SK-N-SH (cell line): ENCODE measurements at regions not wholly inside any gene's neighbourhood (a gene's known extent, or its start where the extent isn't known, plus 50 kb on each side); places are given as distances from the start of the nearest gene placed in this dataset.

Source experiments
- CTCF ChIA-PET: fragments of 300-600, 350-600 bp; formaldehyde crosslinking; extraction: SDS; loops from one replicate; lab custom pipeline; 2021; lab: Yijun Ruan, JAX
- POLR2A ChIA-PET: fragments of 350-600 bp; sonication (Branson Sonifier 250); formaldehyde crosslinking; extraction: SDS; loops from one replicate; lab custom pipeline; 2020; ENCODE audit warnings: antibody characterized with exemption, inconsistent platforms; lab: Yijun Ruan, JAX
- DNase-seq: peaks from one replicate; pipeline ENCODE4 v3.0.0; 2012
- H2AFZ ChIP-seq: fragments of 200-600 bp; sonication (generic); 2 replicates; pipeline ENCODE4 v1.8.1; 2016; ENCODE audit warnings: antibody characterized with exemption, mild to moderate bottlenecking, low read depth
- H3F3A ChIP-seq: fragments of 200-600 bp; sonication (generic); replicated peaks from 2 replicates; pipeline ENCODE3; 2016; ENCODE audit warnings: antibody characterized with exemption, mild to moderate bottlenecking; ENCODE audit not compliant: insufficient read depth
- H3K27ac ChIP-seq, 2 experiments: fragments of 200-500 bp in 1 of 2; fragments of 200-600 bp in 1 of 2; sonication (Bioruptor generic) in 1 of 2; sonication (generic), shearing (Covaris generic) in 1 of 2; 2 replicates each; pipeline versions ENCODE4 v1.5.1 to v1.6.1; 2014 to 2016; ENCODE audit warnings: low read depth in 2 of 2, inconsistent platforms in 1 of 2, low read length in 1 of 2, mild to moderate bottlenecking in 1 of 2, mixed read lengths in 1 of 2
- H3K27me3 ChIP-seq: fragments of 200-600 bp; sonication (generic), shearing (Covaris generic); 2 replicates; pipeline ENCODE4 v1.6.1; 2016; ENCODE audit warnings: mixed run types; ENCODE audit not compliant: insufficient read depth
- H3K36me3 ChIP-seq, 2 experiments: fragments of 200-500 bp in 1 of 2; fragments of 200-600 bp in 1 of 2; sonication (Bioruptor generic) in 1 of 2; sonication (generic) in 1 of 2; replicated peaks in 1 of 2; 2 replicates each; pipeline versions ENCODE3 to v1.5.1; 2014 to 2016; ENCODE audit warnings: low read length in 1 of 2, mild to moderate bottlenecking in 1 of 2; ENCODE audit not compliant: insufficient read depth in 2 of 2, control insufficient read depth in 1 of 2
- H3K4me1 ChIP-seq, 2 experiments: fragments of 200-500 bp in 1 of 2; fragments of 200-600 bp in 1 of 2; sonication (Bioruptor generic) in 1 of 2; sonication (generic), shearing (Covaris generic) in 1 of 2; 2 replicates each; pipeline versions ENCODE4 v1.5.1 to v1.6.1; 2014 to 2016; ENCODE audit warnings: low read depth in 1 of 2, low read length in 1 of 2, mixed run types in 1 of 2; ENCODE audit not compliant: insufficient read depth in 2 of 2, control insufficient read depth in 1 of 2
- H3K4me2 ChIP-seq: fragments of 200-600 bp; sonication (generic), shearing (Covaris generic); 2 replicates; pipeline ENCODE4 v1.6.1; 2017; ENCODE audit warnings: mixed run types
- H3K4me3 ChIP-seq, 2 experiments: fragments of 200-500 bp in 1 of 2; fragments of 200-600 bp in 1 of 2; sonication (Bioruptor generic) in 1 of 2; sonication (generic), shearing (Covaris generic) in 1 of 2; 2 replicates each; pipeline versions ENCODE4 v1.5.1 to v1.8.1; 2014 to 2016; ENCODE audit warnings: low read depth in 2 of 2, inconsistent platforms in 1 of 2, low read length in 1 of 2, mild to moderate bottlenecking in 1 of 2, mixed read lengths in 1 of 2, moderate library complexity in 1 of 2
- H3K79me2 ChIP-seq: fragments of 200-600 bp; sonication (generic); 2 replicates; pipeline ENCODE4 v1.8.1; 2017; ENCODE audit warnings: mild to moderate bottlenecking; ENCODE audit not compliant: insufficient read depth
- H3K9ac ChIP-seq: fragments of 200-600 bp; sonication (generic); 2 replicates; pipeline ENCODE4 v1.6.1; 2017; ENCODE audit warnings: mixed run types
- H3K9me2 ChIP-seq: fragments of 200-600 bp; sonication (generic); 2 replicates; pipeline ENCODE4 v1.6.1; 2017; ENCODE audit warnings: mixed run types
- H3K9me3 ChIP-seq: fragments of 200-600 bp; sonication (generic); 2 replicates; pipeline ENCODE4 v1.6.1; 2017; ENCODE audit warnings: mixed run types, mild to moderate bottlenecking, moderate library complexity
- H4K20me1 ChIP-seq: fragments of 200-600 bp; sonication (generic); 2 replicates; pipeline ENCODE4 v1.6.1; 2017; ENCODE audit warnings: mild to moderate bottlenecking, mixed run types; ENCODE audit not compliant: insufficient read depth
- CTCF ChIP-seq: fragments of 200-600 bp; sonication (generic); IDR thresholded peaks from 2 replicates; pipeline ENCODE4 v1.6.1; 2017; ENCODE audit warnings: antibody characterized with exemption, mild to moderate bottlenecking, moderate library complexity
- ELF1 ChIP-seq: IDR thresholded peaks from 2 replicates; pipeline ENCODE4 v1.4.0; 2012
- EP300 ChIP-seq, 2 experiments: IDR thresholded peaks; 2 replicates each; pipeline versions ENCODE4 v1.4.0 to v1.6.1; 2012; ENCODE audit warnings: borderline replicate concordance in 1 of 2, low read depth in 1 of 2, low read length in 1 of 2
- FOSL2 ChIP-seq: IDR thresholded peaks from 2 replicates; pipeline ENCODE4 v1.4.0; 2012; ENCODE audit warnings: low read depth, mild to moderate bottlenecking, moderate library complexity, borderline replicate concordance
- FOXM1 ChIP-seq: IDR thresholded peaks from 2 replicates; pipeline ENCODE4 v1.4.0; 2012; ENCODE audit warnings: low read depth, mild to moderate bottlenecking
- GABPA ChIP-seq: IDR thresholded peaks from 2 replicates; pipeline ENCODE4 v1.4.0; 2012; ENCODE audit warnings: low read depth, mild to moderate bottlenecking
- MAX ChIP-seq: IDR thresholded peaks from 2 replicates; pipeline ENCODE4 v1.4.0; 2012; ENCODE audit warnings: low read depth
- MXI1 ChIP-seq: IDR thresholded peaks from 2 replicates; pipeline ENCODE4 v1.6.1; 2012; ENCODE audit warnings: mild to moderate bottlenecking, low read depth, low read length, improper control_type of control experiment
- NFIC ChIP-seq: IDR thresholded peaks from 2 replicates; pipeline ENCODE4 v1.4.0; 2012; ENCODE audit warnings: borderline replicate concordance
- POLR2AphosphoS5 ChIP-seq: IDR thresholded peaks from 2 replicates; pipeline ENCODE4 v1.6.1; 2012; ENCODE audit warnings: low read depth, low read length
- RCOR1 ChIP-seq: fragments of 150-350 bp; IDR thresholded peaks from 2 replicates; pipeline ENCODE4 v1.6.1; 2017; ENCODE audit warnings: antibody characterized with exemption, low read length
- RFX5 ChIP-seq: IDR thresholded peaks from 2 replicates; pipeline ENCODE4 v1.6.1; 2012; ENCODE audit warnings: mild to moderate bottlenecking, improper control_type of control experiment, low read length
- RXRA ChIP-seq: IDR thresholded peaks from 2 replicates; pipeline ENCODE4 v1.4.0; 2012; ENCODE audit warnings: low read depth, mild to moderate bottlenecking, borderline replicate concordance
- TAF1 ChIP-seq: IDR thresholded peaks from 2 replicates; pipeline ENCODE4 v1.6.1; 2012; ENCODE audit warnings: low read depth, mild to moderate bottlenecking, low read length, moderate library complexity, borderline replicate concordance
- TCF12 ChIP-seq: IDR thresholded peaks from 2 replicates; pipeline ENCODE4 v1.4.0; 2012
- WGBS: methylation state at CpG from one replicate; pipeline ENCODE4 v1.1.6; 2017; ENCODE audit warnings: low lambda C conversion rate; 5-methylcytosine and 5-hydroxymethylcytosine counted together

DNA sequence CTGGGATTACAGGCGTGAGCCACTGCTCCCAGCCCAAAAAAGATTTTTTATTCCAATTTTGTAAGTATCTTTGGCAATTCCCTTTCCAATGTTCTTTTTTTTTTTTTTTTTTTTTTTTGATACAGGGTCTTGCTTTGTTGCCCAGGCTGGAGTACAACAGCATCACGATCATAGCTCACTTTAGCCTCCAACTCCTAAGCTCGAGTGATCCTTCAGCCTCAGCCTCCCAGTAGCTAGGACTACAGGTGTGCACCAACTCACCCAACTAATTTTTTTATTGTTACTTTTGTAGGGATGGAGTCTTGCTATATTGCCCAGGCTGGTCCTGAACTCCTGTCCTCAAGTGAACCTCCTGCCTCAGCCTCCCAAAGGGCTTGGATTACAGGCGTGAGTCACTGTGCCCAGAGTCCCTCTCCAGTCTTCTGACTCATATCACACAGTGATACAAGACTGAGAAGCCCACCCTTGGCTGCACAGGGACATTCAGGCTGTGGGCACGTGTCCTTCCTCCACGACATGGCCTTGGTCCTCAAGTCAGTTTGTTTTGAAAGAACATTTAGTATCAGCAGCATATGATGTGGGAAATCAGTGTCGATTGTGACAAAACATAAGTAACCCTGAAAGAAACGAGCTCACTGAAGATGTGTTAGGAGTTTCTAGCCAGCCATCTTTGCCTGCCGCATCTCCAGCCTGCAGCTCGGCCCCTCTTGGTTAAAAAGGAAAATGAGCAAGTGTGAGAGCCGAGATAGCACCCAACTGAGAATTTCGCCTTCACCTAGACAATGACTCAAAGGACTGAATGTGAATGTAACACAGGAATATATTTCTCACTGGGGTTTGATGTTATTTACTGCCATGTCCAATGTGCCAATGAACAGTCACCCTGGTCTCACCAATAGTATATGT, 175.5 kb downstream of the MN1 start:
- Histone ChIP-seq H3K27me3 (no peaks in the 10 kb centered on the region), H3K79me2 (no peaks in the 10 kb centered on the region), H3K9me3 (no peaks in the 10 kb centered on the region), H3K9ac (no peak overlapping the region), H3K36me3 (no peaks in the 10 kb centered on the region), H3K27ac (no peak overlapping the region), H4K20me1 (no peaks in the 10 kb centered on the region), H3K4me1 (peaks cover 0 to 2% of the 10 kb centered on the region in 2 experiments; a peak in 1 of 4 replicates), H3F3A (no peaks in the 10 kb centered on the region), H3K4me3 (no peak overlapping the region), H2AFZ (no peak overlapping the region), H3K9me2 (no peaks in the 10 kb centered on the region), H3K4me2 (no peak overlapping the region)
- ChIA-PET POLR2A (interaction anchor here (0.6 kb wide), 1 partner anchor 884 kb away, joined by 3 read pairs; no protein-coding TSS in a partner anchor), CTCF (interaction anchor here (1.0 kb wide), 1 partner anchor 42 kb away, joined by 3 read pairs; no protein-coding TSS in a partner anchor)
- TF ChIP-seq MAX (no peak), POLR2AphosphoS5 (no peak), GABPA (no peak), EP300 (IDR thresholded peaks at IDR 0.05; ENCODE audit: borderline replicate concordance in 1 of 2, low read depth in 1 of 2, low read length in 1 of 2) (no peak), NFIC (no peak), FOSL2 (no peak), MXI1 (no peak), ELF1 (no peak), RFX5 (no peak), CTCF (no peak), FOXM1 (no peak), TAF1 (no peak), TCF12 (no peak), RXRA (no peak)
- WGBS = 83% methylated on average over 12 of the region's 12 CpGs
- no peak for DNase-seq

DNA sequence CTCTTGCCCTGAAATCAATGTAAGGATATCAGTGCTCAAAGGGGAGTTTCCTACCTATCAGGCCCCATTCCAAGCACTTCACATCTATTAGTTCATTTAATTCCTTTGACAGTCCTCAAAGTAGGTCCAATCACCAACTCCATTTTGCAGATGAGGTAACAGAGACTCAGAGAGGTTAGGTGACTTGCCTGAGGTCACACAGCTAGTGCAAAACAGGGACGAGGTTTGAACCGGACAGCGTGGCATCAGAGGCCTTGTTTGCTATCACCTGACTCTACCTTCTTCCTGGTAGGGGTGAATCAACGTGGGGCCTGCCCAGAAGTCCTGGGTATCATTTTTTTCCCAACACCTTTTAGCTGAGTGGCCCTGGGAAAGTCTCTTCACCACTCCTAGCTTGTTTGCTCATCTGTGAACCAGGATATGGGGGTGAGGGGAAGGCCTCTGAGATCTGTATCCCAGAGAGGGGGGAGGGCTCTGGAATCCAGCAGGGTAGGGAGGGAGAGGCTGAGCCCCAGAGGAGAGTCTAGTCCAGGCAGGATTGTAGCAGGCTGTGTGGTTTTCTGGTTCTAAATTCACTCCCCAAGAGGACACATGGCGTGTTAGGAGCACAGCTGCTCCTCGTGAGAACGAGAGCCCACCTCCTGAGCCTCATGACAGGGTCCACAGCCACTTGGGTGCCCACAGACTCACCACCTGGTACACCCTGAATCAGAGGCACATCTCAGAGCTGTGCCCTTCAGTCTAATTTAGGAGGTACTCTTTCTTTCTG, 174.7 kb downstream of the MN1 start:
- CTCF ChIA-PET = interaction anchor here (1.0 kb wide), 2 partner anchors 43 to 237 kb away, joined by 3 read pairs; no protein-coding TSS in a partner anchor
- Histone ChIP-seq H3K9me2 (no peaks in the 10 kb centered on the region), H4K20me1 (no peaks in the 10 kb centered on the region), H3F3A (no peaks in the 10 kb centered on the region), H3K27ac (no peak overlapping the region), H3K79me2 (no peaks in the 10 kb centered on the region), H3K27me3 (no peaks in the 10 kb centered on the region), H3K36me3 (no peaks in the 10 kb centered on the region), H3K9ac (no peak overlapping the region), H3K4me2 (no peak overlapping the region), H2AFZ (no peak overlapping the region), H3K4me1 (no peaks in the 10 kb centered on the region), H3K4me3 (no peak overlapping the region), H3K9me3 (no peaks in the 10 kb centered on the region)
- POLR2A ChIA-PET = interaction anchor here (0.6 kb wide), 1 partner anchor 884 kb away, joined by 3 read pairs; no protein-coding TSS in a partner anchor
- WGBS = 75% methylated on average over 4 of the region's 7 CpGs
- TF ChIP-seq RCOR1 (no peak), CTCF (no peak)
- no peak for DNase-seq
